ENCODE measurements at regions not wholly inside any gene's neighbourhood (a gene's known extent, or its start where the extent isn't known, plus 50 kb on each side); places are given as distances from the start of the nearest gene placed in this dataset.

DNA sequence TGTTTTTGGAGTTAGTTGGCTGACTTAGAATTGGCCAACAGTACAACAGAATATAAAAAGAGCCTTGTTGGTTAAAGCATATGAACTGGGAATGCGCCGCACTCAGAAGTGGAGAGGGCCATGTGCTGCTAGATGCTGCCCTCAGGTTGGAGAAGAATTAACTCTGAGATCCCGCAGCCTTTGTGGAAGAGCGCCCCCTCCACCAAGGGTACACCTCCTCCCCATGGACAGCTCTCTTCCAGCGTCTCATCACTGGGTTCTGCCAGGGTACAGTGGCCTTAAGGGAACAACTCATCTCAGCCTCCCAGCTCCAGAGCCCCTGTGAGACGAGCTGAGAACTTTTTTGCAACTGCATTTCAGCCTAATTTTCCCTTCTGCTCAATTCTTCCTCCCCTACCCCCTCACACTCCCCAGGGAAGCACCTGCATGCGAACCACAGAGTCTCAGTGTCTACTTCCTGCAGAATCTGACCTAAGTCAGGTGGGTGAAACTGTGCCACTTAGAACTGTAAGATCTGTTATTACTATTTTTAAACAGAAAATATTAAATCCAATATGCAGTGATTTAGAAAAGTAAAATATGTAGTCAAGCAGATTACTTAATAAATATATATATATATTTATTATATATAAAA lies 380.6 kb downstream of the RAB28 start:
- H3K9me3 Mint-ChIP-seq, result peaks cover 6% of the 10 kb centered on the region
- no peak overlapping the region for H3K27ac Mint-ChIP-seq
- no peaks in the 10 kb centered on the region for H3K4me1 Mint-ChIP-seq
- ATAC-seq (no peak), DNase-seq (no peak)
- no peaks in the 10 kb centered on the region for H3K27me3 Mint-ChIP-seq
- H3K4me3 Mint-ChIP-seq, result no peak overlapping the region
- H3K36me3 Mint-ChIP-seq (ENCODE audit: low read depth), result peaks cover 4% of the 10 kb centered on the region

DNA sequence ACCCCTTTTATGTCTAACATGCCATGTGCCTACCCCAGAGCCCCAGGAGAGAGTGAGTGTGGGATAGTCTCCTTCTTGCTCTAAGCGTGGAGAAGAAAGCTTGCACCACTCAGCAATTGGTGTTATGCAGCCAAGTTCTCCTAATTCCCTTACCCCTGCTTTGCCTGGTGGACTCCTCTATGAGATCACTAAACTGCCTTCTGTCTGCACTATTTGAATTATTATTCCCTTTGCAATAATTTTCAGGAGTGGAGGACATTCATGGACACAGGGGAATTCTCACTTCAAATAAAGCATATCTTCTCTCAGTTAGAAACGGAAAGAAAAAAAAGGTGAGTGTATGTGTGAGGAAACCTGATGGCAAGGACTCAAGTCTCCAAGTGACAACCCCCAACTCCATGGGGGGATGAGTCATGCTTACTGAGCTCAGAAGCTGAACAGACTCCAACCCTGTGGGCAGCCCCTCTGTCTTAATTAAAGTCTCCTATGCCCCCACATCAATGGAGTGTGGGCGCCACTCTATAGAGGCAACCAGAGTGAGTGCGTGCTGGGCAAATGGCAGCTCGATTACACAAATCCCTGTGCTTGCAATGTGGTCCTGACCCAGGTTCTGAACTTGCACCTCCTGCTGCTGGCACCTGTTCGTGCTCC lies 381.9 kb downstream of the RAB28 start:
- Mint-ChIP-seq H3K27ac (no peak overlapping the region), H3K36me3 (ENCODE audit: low read depth) (peaks cover 2% of the 10 kb centered on the region), H3K9me3 (no peaks in the 10 kb centered on the region), H3K4me3 (no peak overlapping the region), H3K27me3 (no peaks in the 10 kb centered on the region), H3K4me1 (no peaks in the 10 kb centered on the region)
- DNase-seq (no peak), ATAC-seq (no peak)

DNA sequence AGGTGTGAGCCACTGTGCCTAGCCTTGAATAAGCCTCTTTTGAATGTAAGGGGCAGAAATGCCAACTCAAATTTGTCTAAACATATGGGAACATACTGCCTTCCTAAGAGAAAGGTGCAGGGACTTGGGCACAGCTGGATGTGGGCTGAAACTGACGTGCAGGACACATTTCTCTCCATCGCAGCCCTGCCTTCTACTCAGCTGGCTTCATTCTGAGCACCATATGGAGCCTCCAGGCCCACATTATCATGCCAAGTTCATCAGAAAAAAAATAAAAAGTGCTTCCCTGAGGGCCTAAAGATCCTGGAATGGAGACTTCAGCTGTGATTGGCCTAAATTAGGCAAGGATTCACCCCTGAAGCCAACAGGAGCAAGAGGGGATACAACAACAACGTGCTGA lies 386.2 kb downstream of the RAB28 start:
- no peak for DNase-seq
- no peak for ATAC-seq
- Mint-ChIP-seq H3K9me3 (no peaks in the 10 kb centered on the region), H3K27me3 (no peaks in the 10 kb centered on the region), H3K27ac (no peak overlapping the region), H3K36me3 (ENCODE audit: low read depth) (no peaks in the 10 kb centered on the region), H3K4me1 (no peaks in the 10 kb centered on the region), H3K4me3 (no peak overlapping the region)

DNA sequence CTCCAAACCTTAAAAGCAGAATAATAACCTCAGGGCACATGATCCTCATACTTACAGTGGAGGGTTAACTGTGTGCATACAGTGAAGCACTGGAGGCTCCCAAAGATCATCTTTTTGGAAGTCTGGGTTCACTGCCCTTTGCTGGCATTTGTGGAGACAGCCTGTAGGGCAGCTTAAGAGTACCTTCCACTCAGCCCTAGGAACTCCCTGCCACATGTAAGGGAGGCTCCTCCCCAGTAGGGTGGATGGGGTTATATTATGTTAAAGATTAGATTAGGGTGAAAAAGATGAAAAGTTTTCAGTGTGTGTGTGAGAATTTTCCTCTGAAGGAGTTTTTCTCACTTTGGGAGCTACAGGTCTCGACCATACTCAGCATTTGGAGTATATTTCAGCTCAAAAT lies 388.4 kb downstream of the RAB28 start:
- Mint-ChIP-seq H3K9me3 (no peaks in the 10 kb centered on the region), H3K27ac (no peak overlapping the region), H3K36me3 (ENCODE audit: low read depth) (no peaks in the 10 kb centered on the region), H3K4me3 (no peak overlapping the region), H3K27me3 (no peaks in the 10 kb centered on the region), H3K4me1 (no peaks in the 10 kb centered on the region)
- DNase-seq (no peak), ATAC-seq (no peak)

DNA sequence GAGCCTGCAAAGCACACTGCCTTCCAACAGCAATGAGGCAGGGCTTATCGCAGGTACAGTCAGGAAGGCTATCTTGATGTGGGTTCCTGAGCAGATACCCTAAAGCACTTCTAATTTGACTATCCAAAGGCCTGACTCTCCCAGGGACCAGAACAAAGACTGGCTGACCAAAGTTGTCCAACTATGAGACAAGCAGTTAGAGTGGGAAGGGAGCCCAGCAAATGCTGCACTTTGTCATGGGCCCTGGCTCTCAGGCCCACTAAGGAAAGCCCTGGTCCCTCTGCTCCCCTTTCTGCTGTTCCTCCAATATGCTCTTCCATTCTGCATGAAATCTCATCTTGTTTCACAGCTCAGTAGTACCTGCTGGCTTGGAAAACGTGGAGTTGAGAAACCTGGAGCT lies 391.0 kb downstream of the RAB28 start:
- ATAC-seq (no peak), DNase-seq (no peak)
- Mint-ChIP-seq H3K4me3 (no peak overlapping the region), H3K27ac (no peak overlapping the region), H3K4me1 (no peaks in the 10 kb centered on the region), H3K9me3 (no peaks in the 10 kb centered on the region), H3K27me3 (peaks cover 2% of the 10 kb centered on the region), H3K36me3 (ENCODE audit: low read depth) (no peaks in the 10 kb centered on the region)

DNA sequence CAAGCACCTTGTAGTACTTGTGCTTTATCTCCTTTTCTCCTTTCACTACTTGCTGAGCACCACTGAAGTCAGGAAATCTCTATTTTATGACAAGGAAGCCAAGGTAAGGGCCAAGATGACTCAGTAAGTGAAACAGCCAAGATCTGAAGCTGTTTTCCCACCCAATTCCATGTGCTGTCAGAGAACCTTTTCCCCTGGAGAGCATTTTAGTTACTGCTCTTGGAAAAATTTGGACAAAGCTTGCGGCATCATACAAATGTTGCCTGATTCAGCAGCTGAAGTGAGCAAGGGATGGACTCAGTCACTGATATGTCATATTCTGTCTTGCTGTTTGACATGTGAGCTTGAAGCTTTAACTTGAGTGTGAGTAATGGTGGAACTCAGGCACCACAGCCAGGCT lies 391.4 kb downstream of the RAB28 start:
- no peaks in the 10 kb centered on the region for H3K4me1 Mint-ChIP-seq
- no peak overlapping the region for H3K4me3 Mint-ChIP-seq
- H3K9me3 Mint-ChIP-seq, result no peaks in the 10 kb centered on the region
- peaks cover 2% of the 10 kb centered on the region for H3K27me3 Mint-ChIP-seq
- no peak for ATAC-seq
- DNase-seq, result no peak
- no peaks in the 10 kb centered on the region for H3K36me3 Mint-ChIP-seq (ENCODE audit: low read depth)
- no peak overlapping the region for H3K27ac Mint-ChIP-seq

DNA sequence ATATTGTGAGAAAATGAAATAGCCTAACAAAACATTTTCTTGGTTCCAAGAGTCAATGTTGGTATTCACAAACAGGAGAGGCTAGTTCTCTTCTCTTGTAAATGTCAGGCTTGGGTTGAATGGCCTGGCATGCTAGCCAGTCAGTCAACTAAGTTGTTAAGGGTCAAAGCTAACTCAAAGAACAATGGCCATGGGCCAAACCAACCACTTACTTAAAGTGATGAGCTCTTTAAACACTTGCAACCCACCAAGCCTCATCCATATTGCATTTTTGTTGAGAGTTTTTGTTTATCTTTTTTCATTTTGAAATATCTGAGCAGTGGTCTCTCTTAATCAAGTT lies 394.5 kb downstream of the RAB28 start:
- H3K9me3 Mint-ChIP-seq, result no peaks in the 10 kb centered on the region
- ATAC-seq (no peak), DNase-seq (no peak)
- no peaks in the 10 kb centered on the region for H3K36me3 Mint-ChIP-seq (ENCODE audit: low read depth)
- H3K27ac Mint-ChIP-seq, result no peak overlapping the region
- no peaks in the 10 kb centered on the region for H3K4me1 Mint-ChIP-seq
- no peak overlapping the region for H3K4me3 Mint-ChIP-seq
- peaks cover 2% of the 10 kb centered on the region for H3K27me3 Mint-ChIP-seq

DNA sequence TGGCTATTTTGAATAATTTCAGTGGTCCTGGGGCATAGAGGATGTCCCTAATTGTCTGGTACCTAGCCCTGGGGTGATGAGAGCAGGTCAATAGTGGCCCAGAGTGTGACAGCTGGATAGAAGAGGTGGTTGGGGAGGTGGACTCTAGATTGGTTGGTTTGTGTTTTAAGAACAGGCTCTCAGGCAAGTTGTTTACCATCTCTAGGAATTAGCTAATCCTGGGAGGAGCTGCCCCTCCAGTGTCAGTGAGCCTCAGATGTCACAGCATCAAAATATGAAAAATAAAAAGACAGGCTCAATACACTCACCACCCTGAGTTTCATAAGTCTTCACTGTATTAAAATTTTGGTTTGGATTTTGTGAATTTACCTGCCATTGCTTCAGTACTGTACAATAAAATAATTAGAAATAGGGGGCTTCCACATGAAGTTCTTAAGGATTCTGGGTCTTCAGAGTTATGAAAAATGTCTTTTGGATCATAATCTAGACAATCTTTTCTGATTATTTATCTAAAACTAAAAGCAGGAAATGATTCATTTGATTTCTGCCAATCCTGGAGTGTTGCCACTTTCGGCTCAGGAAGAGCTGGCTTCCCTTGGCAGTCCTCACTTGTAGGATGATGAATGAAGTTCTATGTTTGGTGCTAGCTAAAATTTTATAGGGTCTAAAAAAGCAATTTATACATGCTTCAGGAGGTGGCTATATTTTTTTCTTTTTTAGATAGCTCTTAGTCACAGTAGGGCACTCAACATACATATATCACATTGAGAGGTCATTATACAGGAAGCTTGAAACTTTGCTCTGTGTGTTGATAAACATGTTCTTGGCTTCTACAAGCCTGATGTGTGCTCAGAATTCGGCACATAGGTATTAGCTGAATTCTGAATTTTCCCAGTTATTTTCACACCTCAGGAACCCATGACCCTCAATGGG lies 395.1 kb downstream of the RAB28 start:
- H3K9me3 Mint-ChIP-seq, result no peaks in the 10 kb centered on the region
- H3K27me3 Mint-ChIP-seq, result peaks cover 2% of the 10 kb centered on the region
- H3K4me3 Mint-ChIP-seq, result no peak overlapping the region
- H3K36me3 Mint-ChIP-seq (ENCODE audit: low read depth), result no peaks in the 10 kb centered on the region
- ATAC-seq, result no peak
- no peaks in the 10 kb centered on the region for H3K4me1 Mint-ChIP-seq
- no peak for DNase-seq
- no peak overlapping the region for H3K27ac Mint-ChIP-seq

DNA sequence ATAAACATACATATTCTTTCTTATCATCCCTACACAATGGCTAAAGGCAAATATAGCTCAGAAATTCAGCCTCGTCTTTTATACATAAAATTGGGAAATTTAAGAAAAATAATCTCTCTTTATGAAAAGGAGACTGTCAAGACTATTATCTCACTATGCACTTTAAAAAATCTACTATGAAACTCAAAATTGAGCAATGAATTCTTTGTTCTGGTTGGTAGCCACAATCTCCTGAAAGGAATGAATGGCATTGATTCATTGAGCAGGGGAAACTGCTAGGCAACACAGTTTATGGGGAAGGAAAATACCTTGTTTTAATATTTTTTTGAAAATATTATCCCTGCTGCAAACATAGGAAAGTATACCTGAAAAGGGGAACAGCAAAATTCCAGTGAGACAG lies 397.1 kb downstream of the RAB28 start:
- ATAC-seq (no peak), DNase-seq (no peak)
- Mint-ChIP-seq H3K27me3 (peaks cover 2% of the 10 kb centered on the region), H3K27ac (no peak overlapping the region), H3K9me3 (peaks cover 10% of the 10 kb centered on the region), H3K4me1 (no peaks in the 10 kb centered on the region), H3K36me3 (ENCODE audit: low read depth) (no peaks in the 10 kb centered on the region), H3K4me3 (no peak overlapping the region)

DNA sequence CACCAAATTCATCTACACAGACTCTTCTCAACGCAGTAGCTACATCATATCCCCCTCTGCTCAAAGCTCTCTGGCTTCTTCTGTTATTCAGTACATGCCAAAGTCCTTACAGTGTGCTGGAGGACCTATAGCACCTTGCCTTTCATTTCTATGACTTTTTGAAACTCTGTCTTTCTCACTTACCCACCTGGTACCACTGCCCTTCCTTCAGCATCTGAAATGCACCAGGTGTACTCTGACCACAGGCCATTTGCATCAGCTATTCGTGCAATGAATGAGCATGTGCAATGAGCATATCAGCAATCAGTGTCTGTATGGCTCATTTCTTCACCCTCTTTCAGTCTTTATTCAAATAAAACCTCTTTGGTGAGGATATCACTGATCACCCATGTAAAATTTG lies 399.9 kb downstream of the RAB28 start:
- ATAC-seq (no peak), DNase-seq (no peak)
- Mint-ChIP-seq H3K27me3 (peaks cover 2% of the 10 kb centered on the region), H3K4me3 (no peak overlapping the region), H3K27ac (no peak overlapping the region), H3K4me1 (no peaks in the 10 kb centered on the region), H3K9me3 (peaks cover 20% of the 10 kb centered on the region), H3K36me3 (ENCODE audit: low read depth) (no peaks in the 10 kb centered on the region)

DNA sequence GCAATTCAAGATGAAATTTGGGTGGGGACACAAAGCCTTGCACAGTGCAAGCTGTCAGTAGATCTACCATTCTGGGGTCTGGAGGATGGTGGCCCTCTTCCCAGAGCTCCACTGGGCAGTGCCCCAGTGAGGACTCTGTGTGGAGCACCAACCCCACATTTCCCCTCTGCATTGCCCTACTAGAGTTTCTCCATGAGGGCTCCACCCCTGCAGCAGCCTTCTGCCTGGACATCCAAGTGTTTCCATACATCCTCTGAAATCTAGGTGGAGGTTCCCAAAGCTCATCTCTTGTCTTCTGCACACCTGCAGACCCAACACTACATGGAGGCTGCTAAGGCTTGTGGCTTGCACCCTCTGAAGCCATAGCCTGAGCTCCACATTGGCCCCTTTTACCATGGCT lies 402.3 kb downstream of the RAB28 start:
- no peaks in the 10 kb centered on the region for H3K4me1 Mint-ChIP-seq
- DNase-seq (no peak), ATAC-seq (no peak)
- no peaks in the 10 kb centered on the region for H3K27me3 Mint-ChIP-seq
- no peaks in the 10 kb centered on the region for H3K36me3 Mint-ChIP-seq (ENCODE audit: low read depth)
- no peak overlapping the region for H3K27ac Mint-ChIP-seq
- H3K4me3 Mint-ChIP-seq, result no peak overlapping the region
- H3K9me3 Mint-ChIP-seq, result peaks cover 20% of the 10 kb centered on the region

DNA sequence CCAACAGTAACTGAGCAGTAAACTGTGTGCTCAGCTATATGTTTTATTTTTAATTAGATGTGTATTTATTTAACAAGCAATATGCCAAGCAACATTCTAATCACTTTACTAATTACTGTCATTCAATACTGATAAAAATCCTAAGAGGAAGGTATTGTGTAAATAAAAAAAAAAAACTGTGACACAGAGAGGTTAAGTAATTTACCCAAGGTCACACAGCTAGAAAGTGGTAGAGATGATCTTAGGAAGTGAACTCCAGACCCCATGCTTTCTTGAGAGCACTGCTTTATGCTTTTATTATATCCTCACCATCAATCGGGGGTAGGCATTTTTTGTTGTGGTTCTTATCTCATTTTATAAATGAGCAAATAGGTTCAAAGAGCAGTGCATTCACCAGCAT lies 417.1 kb downstream of the RAB28 start:
- H3K36me3 Mint-ChIP-seq (ENCODE audit: low read depth), result no peaks in the 10 kb centered on the region

DNA sequence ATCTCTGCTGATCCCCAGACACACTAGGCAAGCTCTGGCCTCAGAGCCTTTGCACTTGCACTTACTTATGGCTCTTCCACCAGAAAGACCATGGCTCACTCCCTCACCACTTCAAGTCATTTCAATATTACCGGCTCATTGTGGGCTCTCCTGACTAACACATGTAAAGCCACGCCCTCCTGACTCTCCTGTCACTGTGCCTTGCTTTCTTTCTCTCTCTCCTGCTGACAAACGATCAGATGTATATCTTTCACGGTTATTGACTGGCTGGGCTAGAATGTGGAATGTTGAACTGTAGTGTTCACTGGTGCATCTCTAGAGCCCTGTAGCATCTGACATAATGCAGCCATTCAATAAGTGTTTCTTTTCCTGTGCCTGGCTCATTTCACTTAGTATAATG lies 425.1 kb downstream of the RAB28 start:
- ATAC-seq, result no peak
- H3K36me3 Mint-ChIP-seq (ENCODE audit: low read depth), result no peaks in the 10 kb centered on the region
- H3K9me3 Mint-ChIP-seq, result no peaks in the 10 kb centered on the region
- H3K4me3 Mint-ChIP-seq, result no peak overlapping the region
- no peak for DNase-seq
- H3K27ac Mint-ChIP-seq, result no peak overlapping the region
- no peaks in the 10 kb centered on the region for H3K4me1 Mint-ChIP-seq
- H3K27me3 Mint-ChIP-seq, result no peaks in the 10 kb centered on the region

More for the DNA sequence above, 417.1 kb downstream of the RAB28 start:
- Mint-ChIP-seq H3K4me3 (no peak overlapping the region), H3K9me3 (peaks cover 8% of the 10 kb centered on the region), H3K27ac (no peak overlapping the region), H3K27me3 (no peaks in the 10 kb centered on the region), H3K4me1 (no peaks in the 10 kb centered on the region)
- no peak for ATAC-seq
- no peak for DNase-seq

DNA sequence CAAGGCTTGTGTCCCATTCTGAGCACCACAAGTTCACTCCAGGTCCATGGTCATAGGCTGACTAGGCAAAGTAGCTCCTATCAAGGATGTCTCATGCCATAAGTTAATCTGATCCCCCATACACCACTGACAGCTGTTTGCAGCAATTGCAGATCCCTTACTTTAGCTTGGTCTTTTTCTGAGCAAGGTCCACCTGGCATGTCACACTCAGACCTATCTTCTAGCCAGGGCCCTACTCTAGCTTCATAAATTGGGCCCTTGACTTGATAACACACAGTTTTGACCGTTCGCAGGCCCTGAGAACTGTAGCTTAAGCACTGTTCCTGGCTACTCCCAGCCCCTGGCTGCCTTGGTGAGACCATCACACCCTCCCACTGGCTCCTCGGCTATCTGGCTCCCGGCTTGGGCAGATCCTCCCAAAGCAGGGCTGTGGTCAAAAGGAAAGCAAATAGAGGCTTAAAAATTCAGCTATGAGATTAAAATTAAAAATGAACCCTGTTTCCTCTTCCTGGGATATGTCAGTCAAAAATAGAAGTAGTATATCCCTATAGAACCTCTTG lies 427.4 kb downstream of the RAB28 start:
- no peak for DNase-seq
- Mint-ChIP-seq H3K4me3 (no peak overlapping the region), H3K27ac (no peak overlapping the region), H3K27me3 (no peaks in the 10 kb centered on the region), H3K4me1 (no peaks in the 10 kb centered on the region), H3K36me3 (ENCODE audit: low read depth) (no peaks in the 10 kb centered on the region), H3K9me3 (no peaks in the 10 kb centered on the region)
- ATAC-seq, result no peak

DNA sequence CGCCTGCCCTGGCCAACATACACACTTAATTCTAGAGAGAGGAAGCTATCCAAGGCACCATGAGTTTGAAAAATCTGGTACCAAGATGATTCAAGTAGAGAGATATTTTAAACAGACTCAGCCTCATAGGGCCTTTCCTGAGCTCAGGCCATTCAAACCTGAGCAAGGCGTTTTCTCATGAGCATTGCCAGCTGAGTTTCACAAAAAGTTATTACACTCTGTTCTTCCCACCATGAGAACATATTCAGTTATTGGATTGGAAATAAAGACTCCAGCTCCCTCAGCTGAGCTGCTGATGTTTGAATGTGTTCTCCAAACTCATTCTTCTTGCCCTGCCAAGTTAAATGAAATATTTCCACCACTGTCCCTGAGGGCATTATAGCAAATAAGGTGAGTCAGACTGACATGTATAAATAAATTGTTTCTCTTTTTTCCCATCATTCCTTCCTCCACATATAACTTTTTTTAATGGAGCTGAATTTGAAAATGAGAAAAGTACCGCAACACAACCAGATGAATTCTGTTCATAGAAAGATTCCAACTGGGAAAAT lies 429.6 kb downstream of the RAB28 start:
- Mint-ChIP-seq H3K4me3 (no peak overlapping the region), H3K4me1 (no peaks in the 10 kb centered on the region), H3K27me3 (no peaks in the 10 kb centered on the region), H3K9me3 (peaks cover 6% of the 10 kb centered on the region), H3K36me3 (ENCODE audit: low read depth) (no peaks in the 10 kb centered on the region), H3K27ac (no peak overlapping the region)
- ATAC-seq, result no peak
- DNase-seq, result no peak
